ENCODE measurements at regions not wholly inside any gene's neighbourhood (a gene's known extent, or its start where the extent isn't known, plus 50 kb on each side); places are given as distances from the start of the nearest gene placed in this dataset.

- TF ChIP-seq, protein P1, sequence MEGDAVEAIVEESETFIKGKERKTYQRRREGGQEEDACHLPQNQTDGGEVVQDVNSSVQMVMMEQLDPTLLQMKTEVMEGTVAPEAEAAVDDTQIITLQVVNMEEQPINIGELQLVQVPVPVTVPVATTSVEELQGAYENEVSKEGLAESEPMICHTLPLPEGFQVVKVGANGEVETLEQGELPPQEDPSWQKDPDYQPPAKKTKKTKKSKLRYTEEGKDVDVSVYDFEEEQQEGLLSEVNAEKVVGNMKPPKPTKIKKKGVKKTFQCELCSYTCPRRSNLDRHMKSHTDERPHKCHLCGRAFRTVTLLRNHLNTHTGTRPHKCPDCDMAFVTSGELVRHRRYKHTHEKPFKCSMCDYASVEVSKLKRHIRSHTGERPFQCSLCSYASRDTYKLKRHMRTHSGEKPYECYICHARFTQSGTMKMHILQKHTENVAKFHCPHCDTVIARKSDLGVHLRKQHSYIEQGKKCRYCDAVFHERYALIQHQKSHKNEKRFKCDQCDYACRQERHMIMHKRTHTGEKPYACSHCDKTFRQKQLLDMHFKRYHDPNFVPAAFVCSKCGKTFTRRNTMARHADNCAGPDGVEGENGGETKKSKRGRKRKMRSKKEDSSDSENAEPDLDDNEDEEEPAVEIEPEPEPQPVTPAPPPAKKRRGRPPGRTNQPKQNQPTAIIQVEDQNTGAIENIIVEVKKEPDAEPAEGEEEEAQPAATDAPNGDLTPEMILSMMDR (conservative IDR thresholded peaks at IDR 0.05; ENCODE audit: low read length): no peak
- TF ChIP-seq EZH2phosphoT487 (IDR thresholded peaks at IDR 0.05; ENCODE audit: borderline replicate concordance, low read depth, low read length): no peak
Observed at GRCh38 chr5:129322968-129323367, 137.1 kb upstream of the ADAMTS19 start.

All from OCI-LY7 (cell line).